ENCODE measurements at regions not wholly inside any gene's neighbourhood (a gene's known extent, or its start where the extent isn't known, plus 50 kb on each side); places are given as distances from the start of the nearest gene placed in this dataset.

DNA sequence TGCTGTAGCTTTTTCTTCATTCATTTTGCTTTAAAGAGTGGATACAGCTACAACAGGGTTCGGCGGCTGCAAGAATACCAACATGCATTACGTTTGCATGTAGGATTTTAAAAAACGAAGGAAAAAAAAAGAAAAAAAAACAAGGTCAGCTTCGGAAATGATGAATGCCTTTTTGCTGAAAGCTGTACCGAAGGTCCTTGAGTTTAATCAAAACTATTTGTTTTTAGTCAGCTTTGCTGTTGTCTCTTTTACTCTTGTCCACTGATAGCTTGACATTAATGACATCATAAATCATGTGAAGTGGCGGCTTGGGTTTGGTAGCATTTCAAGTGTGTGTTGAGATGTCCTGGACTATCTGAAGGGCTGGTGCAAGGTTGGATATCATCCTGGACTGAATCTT is 779.1 kb downstream of the NR2F1-AS1 start:
- Histone ChIP-seq H3K27ac (ENCODE audit: low read length) (no peak overlapping the region), H3K4me3 (ENCODE audit: low read length) (no peak overlapping the region), H3K9ac (ENCODE audit: low read length) (no peak overlapping the region), H3K4me2 (ENCODE audit: low read length) (no peak overlapping the region), H2AFZ (ENCODE audit: low read depth, low read length) (no peak overlapping the region), H3K79me2 (ENCODE audit: low read length) (no peaks in the 10 kb centered on the region), H3K27me3 (ENCODE audit: low read depth, low read length) (no peaks in the 10 kb centered on the region), H3K4me1 (ENCODE audit: low read length) (no peaks in the 10 kb centered on the region), H3K36me3 (replicated peaks; ENCODE audit: low read depth, low read length) (no peaks in the 10 kb centered on the region), H3K9me3 (ENCODE audit: insufficient read depth, low read length) (no peaks in the 10 kb centered on the region), H4K20me1 (ENCODE audit: insufficient read depth, low read length) (no peaks in the 10 kb centered on the region)
- TF ChIP-seq EZH2phosphoT487 (IDR thresholded peaks at IDR 0.05; ENCODE audit: low read depth) = no peak
- TF ChIP-seq, protein P1, sequence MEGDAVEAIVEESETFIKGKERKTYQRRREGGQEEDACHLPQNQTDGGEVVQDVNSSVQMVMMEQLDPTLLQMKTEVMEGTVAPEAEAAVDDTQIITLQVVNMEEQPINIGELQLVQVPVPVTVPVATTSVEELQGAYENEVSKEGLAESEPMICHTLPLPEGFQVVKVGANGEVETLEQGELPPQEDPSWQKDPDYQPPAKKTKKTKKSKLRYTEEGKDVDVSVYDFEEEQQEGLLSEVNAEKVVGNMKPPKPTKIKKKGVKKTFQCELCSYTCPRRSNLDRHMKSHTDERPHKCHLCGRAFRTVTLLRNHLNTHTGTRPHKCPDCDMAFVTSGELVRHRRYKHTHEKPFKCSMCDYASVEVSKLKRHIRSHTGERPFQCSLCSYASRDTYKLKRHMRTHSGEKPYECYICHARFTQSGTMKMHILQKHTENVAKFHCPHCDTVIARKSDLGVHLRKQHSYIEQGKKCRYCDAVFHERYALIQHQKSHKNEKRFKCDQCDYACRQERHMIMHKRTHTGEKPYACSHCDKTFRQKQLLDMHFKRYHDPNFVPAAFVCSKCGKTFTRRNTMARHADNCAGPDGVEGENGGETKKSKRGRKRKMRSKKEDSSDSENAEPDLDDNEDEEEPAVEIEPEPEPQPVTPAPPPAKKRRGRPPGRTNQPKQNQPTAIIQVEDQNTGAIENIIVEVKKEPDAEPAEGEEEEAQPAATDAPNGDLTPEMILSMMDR (IDR thresholded peaks at IDR 0.05; ENCODE audit: low read depth, low read length) = no peak

GRCh38 chr5:92800365-92800764 is 780.7 kb downstream of the NR2F1-AS1 start:
- no peak overlapping the region for H2AFZ ChIP-seq (ENCODE audit: low read depth, low read length)
- no peaks in the 10 kb centered on the region for H4K20me1 ChIP-seq (ENCODE audit: insufficient read depth, low read length)
- H3K36me3 ChIP-seq (replicated peaks; ENCODE audit: low read depth, low read length) = no peaks in the 10 kb centered on the region
- H3K4me3 ChIP-seq (ENCODE audit: low read length) = no peak overlapping the region
- TF ChIP-seq, protein P1 (IDR thresholded peaks at IDR 0.05; ENCODE audit: low read depth, low read length) = no peak
- TF ChIP-seq EZH2phosphoT487 (IDR thresholded peaks at IDR 0.05; ENCODE audit: low read depth) = no peak
- H3K4me2 ChIP-seq (ENCODE audit: low read length) = no peak overlapping the region
- H3K4me1 ChIP-seq (ENCODE audit: low read length) = no peaks in the 10 kb centered on the region
- H3K27me3 ChIP-seq (ENCODE audit: low read depth, low read length) = no peaks in the 10 kb centered on the region
- no peaks in the 10 kb centered on the region for H3K9me3 ChIP-seq (ENCODE audit: insufficient read depth, low read length)
- no peak overlapping the region for H3K9ac ChIP-seq (ENCODE audit: low read length)
- H3K27ac ChIP-seq (ENCODE audit: low read length) = no peak overlapping the region
- no peaks in the 10 kb centered on the region for H3K79me2 ChIP-seq (ENCODE audit: low read length)

DNA sequence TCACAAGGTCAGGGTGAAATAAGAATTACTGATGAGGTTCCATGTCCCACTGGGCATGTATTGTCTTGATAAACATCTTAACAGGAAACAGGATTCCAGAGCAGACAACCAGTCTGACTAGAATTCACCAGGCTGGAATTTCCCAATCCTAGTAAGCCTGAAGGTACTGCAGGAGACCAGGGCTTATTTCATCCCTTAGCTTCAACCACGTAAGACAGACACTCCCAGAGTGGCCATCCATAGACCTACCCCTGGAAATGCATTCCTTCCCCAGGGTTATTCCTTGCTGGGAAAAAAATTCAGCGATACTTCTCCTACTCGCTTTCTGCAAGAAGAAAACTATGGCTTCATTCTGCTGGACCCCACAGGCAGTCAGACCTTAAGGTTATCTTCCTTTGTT is 785.4 kb downstream of the NR2F1-AS1 start:
- Histone ChIP-seq H3K36me3 (replicated peaks; ENCODE audit: low read depth, low read length) (no peaks in the 10 kb centered on the region), H2AFZ (ENCODE audit: low read depth, low read length) (no peak overlapping the region), H3K9ac (ENCODE audit: low read length) (no peak overlapping the region), H4K20me1 (ENCODE audit: insufficient read depth, low read length) (no peaks in the 10 kb centered on the region), H3K9me3 (ENCODE audit: insufficient read depth, low read length) (no peaks in the 10 kb centered on the region), H3K79me2 (ENCODE audit: low read length) (no peaks in the 10 kb centered on the region), H3K27ac (ENCODE audit: low read length) (no peak overlapping the region), H3K4me2 (ENCODE audit: low read length) (no peak overlapping the region), H3K27me3 (ENCODE audit: low read depth, low read length) (no peaks in the 10 kb centered on the region), H3K4me3 (ENCODE audit: low read length) (no peak overlapping the region), H3K4me1 (ENCODE audit: low read length) (no peaks in the 10 kb centered on the region)
- no peak for TF ChIP-seq EZH2phosphoT487 (IDR thresholded peaks at IDR 0.05; ENCODE audit: low read depth)
- TF ChIP-seq, protein P1 (IDR thresholded peaks at IDR 0.05; ENCODE audit: low read depth, low read length) = no peak

DNA sequence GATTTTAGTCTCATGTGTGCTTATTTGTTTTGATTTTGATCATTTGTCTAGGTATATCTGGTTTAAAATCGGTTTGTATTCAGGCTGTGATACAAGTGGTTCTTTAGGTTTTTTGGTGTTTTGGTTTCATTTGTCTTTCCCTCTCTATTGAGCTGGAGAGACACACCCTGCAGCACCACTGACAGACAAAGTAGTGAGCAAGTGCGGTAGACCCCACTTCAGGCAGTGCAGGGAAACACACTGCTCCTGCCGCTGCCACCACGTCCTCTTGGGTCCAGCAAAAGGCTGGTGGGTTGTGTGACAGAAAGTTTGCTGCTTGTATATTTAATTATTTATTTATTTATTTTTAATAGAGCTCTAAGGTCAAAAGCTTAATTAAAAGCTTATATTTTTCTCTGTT is 801.0 kb downstream of the NR2F1-AS1 start:
- H3K4me1 ChIP-seq (ENCODE audit: low read length) = no peaks in the 10 kb centered on the region
- no peaks in the 10 kb centered on the region for H4K20me1 ChIP-seq (ENCODE audit: insufficient read depth, low read length)
- H3K9me3 ChIP-seq (ENCODE audit: insufficient read depth, low read length) = no peaks in the 10 kb centered on the region
- no peak overlapping the region for H3K4me3 ChIP-seq (ENCODE audit: low read length)
- no peak overlapping the region for H3K4me2 ChIP-seq (ENCODE audit: low read length)
- H3K27me3 ChIP-seq (ENCODE audit: low read depth, low read length) = no peaks in the 10 kb centered on the region
- no peaks in the 10 kb centered on the region for H3K79me2 ChIP-seq (ENCODE audit: low read length)
- no peak overlapping the region for H3K27ac ChIP-seq (ENCODE audit: low read length)
- TF ChIP-seq EZH2phosphoT487 (IDR thresholded peaks at IDR 0.05; ENCODE audit: low read depth) = no peak
- TF ChIP-seq, protein P1 (IDR thresholded peaks at IDR 0.05; ENCODE audit: low read depth, low read length) = no peak
- no peaks in the 10 kb centered on the region for H3K36me3 ChIP-seq (replicated peaks; ENCODE audit: low read depth, low read length)
- H2AFZ ChIP-seq (ENCODE audit: low read depth, low read length) = no peak overlapping the region
- H3K9ac ChIP-seq (ENCODE audit: low read length) = no peak overlapping the region

Measured in OCI-LY3 (cell line).